H1 (cell line): ENCODE measurements at regions not wholly inside any gene's neighbourhood (a gene's known extent, or its start where the extent isn't known, plus 50 kb on each side); places are given as distances from the start of the nearest gene placed in this dataset.

ENCODE experiments used
- EP300 ChIP-seq, 2 experiments: IDR thresholded peaks; 1 replicate in 1 of 2; 2 replicates in 1 of 2; pipeline ENCODE4 v1.6.1; 2011 to 2012; ENCODE audit warnings: low read depth in 2 of 2, low read length in 2 of 2, mild to moderate bottlenecking in 2 of 2, borderline replicate concordance in 1 of 2, inconsistent platforms in 1 of 2, moderate library complexity in 1 of 2
- RAD21 ChIP-seq, 2 experiments: IDR thresholded peaks in 1 of 2; conservative IDR thresholded peaks in 1 of 2; 2 replicates each; pipeline ENCODE4 v1.6.1; 2011; ENCODE audit warnings: low read depth in 2 of 2, low read length in 2 of 2, improper control_type of control experiment in 1 of 2, inconsistent platforms in 1 of 2, mild to moderate bottlenecking in 1 of 2, moderate library complexity in 1 of 2
- TF ChIP-seq, protein P1 (sequence below): IDR thresholded peaks from 2 replicates; pipeline ENCODE4 v1.6.1; 2011; ENCODE audit warnings: low read depth, mild to moderate bottlenecking, low read length; ENCODE audit not compliant: insufficient read depth

DNA sequence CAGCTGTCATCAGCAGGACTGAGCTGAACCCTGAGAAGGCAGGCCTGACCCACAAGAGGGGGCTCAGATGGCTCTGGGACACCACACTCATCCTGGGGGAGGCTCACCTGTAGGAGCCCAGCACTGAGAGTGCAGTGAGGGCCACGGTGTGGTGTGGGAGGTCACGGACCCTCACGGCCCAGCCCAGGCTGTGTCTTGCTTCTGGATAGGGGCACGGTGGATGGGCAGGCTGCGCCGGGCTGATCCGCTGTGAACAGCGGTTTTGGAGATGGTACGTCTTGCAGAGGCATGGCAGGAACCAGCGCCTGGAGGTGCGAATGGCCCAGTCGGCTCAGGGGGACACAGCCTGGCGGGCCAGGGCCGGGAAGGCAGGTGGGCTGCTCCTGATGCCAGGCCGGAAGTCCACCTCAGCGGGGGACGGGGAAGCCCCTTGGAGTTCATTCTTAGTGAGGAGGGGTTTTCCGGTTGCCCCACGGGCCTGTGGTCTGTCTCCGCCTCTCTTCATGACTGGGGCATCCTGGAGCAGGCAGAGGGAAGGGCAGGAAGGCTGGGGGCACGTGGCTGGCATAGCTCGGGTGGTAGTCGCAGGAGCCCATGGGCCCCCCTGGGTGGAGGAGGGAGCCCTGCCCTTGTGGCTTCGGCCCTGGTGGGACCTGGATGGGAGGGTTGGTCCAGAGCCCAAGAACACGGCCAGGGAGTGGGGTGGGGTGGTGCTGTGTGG is 112.5 kb downstream of the UNCX start (continued):
- no peak for TF ChIP-seq EP300 (IDR thresholded peaks at IDR 0.05; ENCODE audit: borderline replicate concordance in 1 of 2, low read depth in 2 of 2, low read length in 2 of 2)
- TF ChIP-seq, protein P1, sequence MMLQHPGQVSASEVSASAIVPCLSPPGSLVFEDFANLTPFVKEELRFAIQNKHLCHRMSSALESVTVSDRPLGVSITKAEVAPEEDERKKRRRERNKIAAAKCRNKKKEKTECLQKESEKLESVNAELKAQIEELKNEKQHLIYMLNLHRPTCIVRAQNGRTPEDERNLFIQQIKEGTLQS = no peak
- TF ChIP-seq RAD21 (IDR thresholded peaks at IDR 0.05 in 1 of 2, conservative IDR thresholded peaks at IDR 0.05 in 1 of 2; ENCODE audit: low read depth in 2 of 2, low read length in 2 of 2) = no peak
